ENCODE measurements at regions not wholly inside any gene's neighbourhood (a gene's known extent, or its start where the extent isn't known, plus 50 kb on each side); places are given as distances from the start of the nearest gene placed in this dataset.

DNA sequence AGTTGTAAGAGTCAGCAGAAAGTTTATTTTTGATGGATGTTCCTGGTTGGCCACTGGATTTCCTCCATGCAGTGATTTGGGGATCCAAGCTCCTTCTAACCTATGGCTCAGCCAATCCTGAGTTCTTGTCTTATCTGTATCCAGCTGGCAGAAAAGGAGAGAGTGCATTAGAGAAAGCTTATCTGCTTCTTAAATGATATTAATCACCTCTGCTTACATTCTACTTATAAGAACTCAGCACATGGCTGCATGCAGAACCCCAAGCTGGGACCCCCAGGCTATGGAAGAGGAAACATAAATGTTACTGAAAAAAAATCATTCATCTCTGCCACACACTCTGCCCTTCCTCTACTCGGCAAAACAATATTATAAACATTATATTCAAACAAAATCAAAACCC, 739.8 kb upstream of the AUTS2 start:
- TF ChIP-seq, protein P1, sequence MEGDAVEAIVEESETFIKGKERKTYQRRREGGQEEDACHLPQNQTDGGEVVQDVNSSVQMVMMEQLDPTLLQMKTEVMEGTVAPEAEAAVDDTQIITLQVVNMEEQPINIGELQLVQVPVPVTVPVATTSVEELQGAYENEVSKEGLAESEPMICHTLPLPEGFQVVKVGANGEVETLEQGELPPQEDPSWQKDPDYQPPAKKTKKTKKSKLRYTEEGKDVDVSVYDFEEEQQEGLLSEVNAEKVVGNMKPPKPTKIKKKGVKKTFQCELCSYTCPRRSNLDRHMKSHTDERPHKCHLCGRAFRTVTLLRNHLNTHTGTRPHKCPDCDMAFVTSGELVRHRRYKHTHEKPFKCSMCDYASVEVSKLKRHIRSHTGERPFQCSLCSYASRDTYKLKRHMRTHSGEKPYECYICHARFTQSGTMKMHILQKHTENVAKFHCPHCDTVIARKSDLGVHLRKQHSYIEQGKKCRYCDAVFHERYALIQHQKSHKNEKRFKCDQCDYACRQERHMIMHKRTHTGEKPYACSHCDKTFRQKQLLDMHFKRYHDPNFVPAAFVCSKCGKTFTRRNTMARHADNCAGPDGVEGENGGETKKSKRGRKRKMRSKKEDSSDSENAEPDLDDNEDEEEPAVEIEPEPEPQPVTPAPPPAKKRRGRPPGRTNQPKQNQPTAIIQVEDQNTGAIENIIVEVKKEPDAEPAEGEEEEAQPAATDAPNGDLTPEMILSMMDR (IDR thresholded peaks at IDR 0.05; ENCODE audit: low read depth, low read length): no peak
- TF ChIP-seq EZH2phosphoT487 (IDR thresholded peaks at IDR 0.05; ENCODE audit: low read depth): no peak

Data from OCI-LY3 (cell line).